Endothelial cell of umbilical vein (primary cell): ENCODE measurements at regions not wholly inside any gene's neighbourhood (a gene's known extent, or its start where the extent isn't known, plus 50 kb on each side); places are given as distances from the start of the nearest gene placed in this dataset.

Experiments
- BruUV-seq: library from RNA; stranded (reverse); fragments of 400-500 nt; replicated peaks from 2 replicates; lab custom pipeline; 2021; lab: Mats Ljungman, UMichigan
- CTCF ChIA-PET: fragments of 300-600, 350-600 bp; sonication (Branson Sonifier 250); formaldehyde crosslinking; loops from one replicate; lab custom pipeline; 2021; ENCODE audit warnings: antibody characterized with exemption, inconsistent platforms; lab: Charles Lee
- POLR2A ChIA-PET: fragments of 300-600, 350-600 bp; sonication (Branson Sonifier 250); formaldehyde crosslinking; loops from one replicate; lab custom pipeline; 2021; ENCODE audit warnings: antibody characterized with exemption, inconsistent platforms; lab: Charles Lee
- DNase-seq: peaks from one replicate; pipeline ENCODE4 v3.0.0-alpha.2; 2011; ENCODE audit warnings: low read depth, low spot score
- FAIRE-seq: peaks from 2 replicates; lab custom pipeline; 2011; peaks lifted over from hg19 to GRCh38; lab: Jason Lieb, UNC
- H2AFZ ChIP-seq: 2 replicates; pipeline ENCODE4 v1.6.0; 2012; ENCODE audit warnings: low read depth, low read length, control low read depth, inconsistent platforms
- H3K27ac ChIP-seq: 2 replicates; pipeline ENCODE4 v1.5.1; 2011; ENCODE audit warnings: low read depth, mild to moderate bottlenecking, control low read depth, low read length, moderate library complexity; ENCODE audit not compliant: insufficient read depth
- H3K27me3 ChIP-seq, 2 experiments: 2 replicates each; pipeline versions ENCODE4 v1.6.0 to v1.6.1; 2011; ENCODE audit warnings: low read length in 2 of 2, mixed read lengths in 1 of 2; ENCODE audit not compliant: control insufficient read depth in 2 of 2, insufficient read depth in 2 of 2
- H3K36me3 ChIP-seq, 2 experiments: 2 replicates in 1 of 2; 3 replicates in 1 of 2; pipeline ENCODE4 v1.5.1; 2011; ENCODE audit warnings: low read length in 2 of 2, mild to moderate bottlenecking in 1 of 2, moderate library complexity in 1 of 2; ENCODE audit not compliant: control insufficient read depth in 2 of 2, insufficient read depth in 2 of 2; ENCODE audit errors: extremely low read depth in 1 of 2
- H3K4me1 ChIP-seq: 3 replicates; pipeline ENCODE4 v1.5.1; 2011; ENCODE audit warnings: mild to moderate bottlenecking, low read length; ENCODE audit not compliant: control insufficient read depth, insufficient read depth; ENCODE audit errors: extremely low read depth
- H3K4me2 ChIP-seq: 2 replicates; pipeline ENCODE4 v1.6.1; 2011; ENCODE audit warnings: low read length, control low read depth, mixed read lengths; ENCODE audit not compliant: insufficient read depth
- H3K4me3 ChIP-seq, 3 experiments: fragments of 200-600 bp in 1 of 3; sonication (generic), shearing (Covaris generic) in 1 of 3; replicated peaks in 1 of 3; 2 replicates each; pipeline ENCODE4 v1.5.1; 2011 to 2016; ENCODE audit warnings: control low read depth in 3 of 3, low read length in 3 of 3, mild to moderate bottlenecking in 2 of 3, inconsistent platforms in 1 of 3, low read depth in 1 of 3, moderate library complexity in 1 of 3; ENCODE audit not compliant: insufficient read depth in 1 of 3
- H3K79me2 ChIP-seq: 2 replicates; pipeline ENCODE4 v1.6.0; 2012; ENCODE audit warnings: low read length, inconsistent platforms; ENCODE audit not compliant: control insufficient read depth, insufficient read depth
- H3K9ac ChIP-seq: replicated peaks from 2 replicates; pipeline ENCODE3; 2011; ENCODE audit warnings: low read length, control low read depth; ENCODE audit not compliant: insufficient read depth; ENCODE audit errors: extremely low read depth
- H3K9me1 ChIP-seq: replicated peaks from 3 replicates; pipeline ENCODE4 v1.6.0; 2011; ENCODE audit warnings: mild to moderate bottlenecking, low read length; ENCODE audit not compliant: control insufficient read depth, insufficient read depth; ENCODE audit errors: extremely low read depth
- H3K9me3 ChIP-seq: replicated peaks from 2 replicates; pipeline ENCODE4 v1.5.1; 2012; ENCODE audit warnings: low read length, inconsistent platforms; ENCODE audit not compliant: control insufficient read depth, insufficient read depth
- H4K20me1 ChIP-seq: replicated peaks from 2 replicates; pipeline ENCODE3; 2011; ENCODE audit warnings: mild to moderate bottlenecking, low read length; ENCODE audit not compliant: control insufficient read depth, insufficient read depth; ENCODE audit errors: extremely low read depth
- EZH2 ChIP-seq: IDR thresholded peaks from 2 replicates; pipeline ENCODE4 v1.6.1; 2012; ENCODE audit warnings: borderline replicate concordance, low read depth, mild to moderate bottlenecking, moderate library complexity, low read length, inconsistent platforms; ENCODE audit not compliant: severe bottlenecking
- FOS ChIP-seq: IDR thresholded peaks from 2 replicates; pipeline ENCODE4 v1.6.1; 2011; ENCODE audit warnings: mild to moderate bottlenecking, low read length, moderate library complexity, borderline replicate concordance; ENCODE audit not compliant: insufficient read depth
- GATA2 ChIP-seq: IDR thresholded peaks from 2 replicates; pipeline ENCODE4 v1.7.0; 2011; ENCODE audit warnings: low read depth, mild to moderate bottlenecking, moderate library complexity, mixed read lengths, low read length; ENCODE audit not compliant: insufficient read length, insufficient read depth
- JUN ChIP-seq: IDR thresholded peaks from 2 replicates; pipeline ENCODE4 v1.6.1; 2011; ENCODE audit warnings: borderline replicate concordance, low read depth; ENCODE audit not compliant: insufficient read length, insufficient read depth
- MYC ChIP-seq: IDR thresholded peaks from one replicate; pipeline ENCODE4 v1.6.1; 2011; ENCODE audit warnings: mild to moderate bottlenecking, low read depth, low read length
- POLR2A ChIP-seq: IDR thresholded peaks from 2 replicates; pipeline ENCODE4 v1.6.1; 2012; ENCODE audit warnings: low read depth, mild to moderate bottlenecking, control low read depth, low read length
- POLR2AphosphoS5 ChIP-seq: IDR thresholded peaks from 2 replicates; pipeline ENCODE4 v1.6.1; 2012; ENCODE audit warnings: low read depth, mild to moderate bottlenecking, control low read depth, low read length, moderate library complexity; ENCODE audit not compliant: insufficient read depth
- dilution Hi-C: fragments of 300-500 bp; cut with MboI; formaldehyde crosslinking; loops from one replicate; pipeline ENCODE4 v1.15.0; 2019; ENCODE audit warnings: low sequenced_read_pairs; ENCODE audit not compliant: extremely low pct_ligation_motif_present
- intact Hi-C: fragments of 100-400 bp; cut with micrococcal nuclease; formaldehyde crosslinking; loops from one replicate; pipeline ENCODE4 v1.10.0; 2022
- TF ChIP-seq, protein P1 (sequence below), 2 donors: IDR thresholded peaks; 1 replicate in 1 of 2; 2 replicates in 1 of 2; pipeline ENCODE4 v1.5.1; 2011; ENCODE audit warnings: low read length in 2 of 2, mild to moderate bottlenecking in 2 of 2, moderate library complexity in 2 of 2, control low read depth in 1 of 2, inconsistent platforms in 1 of 2, low read depth in 1 of 2; ENCODE audit not compliant: insufficient read depth in 1 of 2; ENCODE audit errors: extremely low read depth in 1 of 2
- TF ChIP-seq, protein P2 (sequence below): IDR thresholded peaks from 2 replicates; pipeline ENCODE4 v1.6.1; 2011; ENCODE audit not compliant: insufficient read depth, insufficient read length

DNA sequence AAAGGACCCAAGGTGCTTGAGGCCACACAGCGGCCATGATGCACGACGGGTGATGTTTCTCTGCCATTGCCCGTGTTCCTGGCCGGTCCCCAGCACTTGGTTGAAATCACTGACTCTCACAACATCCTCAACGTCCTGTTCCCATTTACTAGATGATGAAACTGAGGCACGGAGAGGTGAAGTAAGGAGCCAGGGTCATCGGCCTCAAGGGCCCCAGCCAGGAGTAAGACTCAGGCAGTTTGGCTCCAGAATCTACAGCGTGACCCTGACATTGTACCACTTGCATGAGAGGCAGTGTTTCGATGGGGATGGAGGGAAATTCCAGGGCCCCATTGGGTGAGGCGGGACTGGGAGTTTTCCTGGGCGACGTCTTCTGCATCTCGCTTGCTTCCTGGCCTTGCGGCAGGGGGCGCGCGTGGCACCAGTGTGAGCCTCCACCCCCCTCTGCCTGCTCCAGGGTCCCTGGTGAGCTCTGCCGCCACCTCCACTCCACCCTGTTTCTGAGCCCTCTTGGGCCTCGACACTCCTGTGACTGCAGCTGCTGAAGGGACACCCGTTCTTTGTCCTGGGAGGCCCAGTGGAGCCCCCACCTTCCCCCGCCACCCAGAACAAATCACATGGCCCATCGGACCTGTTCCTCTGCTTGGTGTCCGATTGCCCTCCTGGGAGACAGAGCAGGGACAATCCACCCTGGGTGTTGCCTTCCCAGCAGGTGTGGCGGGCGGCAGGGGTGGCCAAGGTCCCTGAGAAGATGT, 133.0 kb upstream of the GSE1 start:
- Histone ChIP-seq H2AFZ (no peak overlapping the region), H3K4me1 (no peaks in the 10 kb centered on the region), H3K9me1 (no peaks in the 10 kb centered on the region), H3K27me3 (peaks cover 0 to 2% of the 10 kb centered on the region in 2 experiments), H3K4me2 (no peak overlapping the region), H3K27ac (no peak overlapping the region), H4K20me1 (no peaks in the 10 kb centered on the region), H3K4me3 (no peak overlapping the region), H3K79me2 (no peaks in the 10 kb centered on the region), H3K36me3 (no peaks in the 10 kb centered on the region), H3K9ac (no peak overlapping the region), H3K9me3 (no peaks in the 10 kb centered on the region)
- TF ChIP-seq MYC (no peak), POLR2AphosphoS5 (no peak), GATA2 (no peak), EZH2 (no peak), POLR2A (no peak), JUN (no peak), FOS (no peak)
- TF ChIP-seq, protein P1, sequence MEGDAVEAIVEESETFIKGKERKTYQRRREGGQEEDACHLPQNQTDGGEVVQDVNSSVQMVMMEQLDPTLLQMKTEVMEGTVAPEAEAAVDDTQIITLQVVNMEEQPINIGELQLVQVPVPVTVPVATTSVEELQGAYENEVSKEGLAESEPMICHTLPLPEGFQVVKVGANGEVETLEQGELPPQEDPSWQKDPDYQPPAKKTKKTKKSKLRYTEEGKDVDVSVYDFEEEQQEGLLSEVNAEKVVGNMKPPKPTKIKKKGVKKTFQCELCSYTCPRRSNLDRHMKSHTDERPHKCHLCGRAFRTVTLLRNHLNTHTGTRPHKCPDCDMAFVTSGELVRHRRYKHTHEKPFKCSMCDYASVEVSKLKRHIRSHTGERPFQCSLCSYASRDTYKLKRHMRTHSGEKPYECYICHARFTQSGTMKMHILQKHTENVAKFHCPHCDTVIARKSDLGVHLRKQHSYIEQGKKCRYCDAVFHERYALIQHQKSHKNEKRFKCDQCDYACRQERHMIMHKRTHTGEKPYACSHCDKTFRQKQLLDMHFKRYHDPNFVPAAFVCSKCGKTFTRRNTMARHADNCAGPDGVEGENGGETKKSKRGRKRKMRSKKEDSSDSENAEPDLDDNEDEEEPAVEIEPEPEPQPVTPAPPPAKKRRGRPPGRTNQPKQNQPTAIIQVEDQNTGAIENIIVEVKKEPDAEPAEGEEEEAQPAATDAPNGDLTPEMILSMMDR (IDR thresholded peaks at IDR 0.05; ENCODE audit: extremely low read depth in 1 of 2, insufficient read depth in 1 of 2, low read depth in 1 of 2, low read length in 2 of 2) = no peak
- TF ChIP-seq, protein P2, sequence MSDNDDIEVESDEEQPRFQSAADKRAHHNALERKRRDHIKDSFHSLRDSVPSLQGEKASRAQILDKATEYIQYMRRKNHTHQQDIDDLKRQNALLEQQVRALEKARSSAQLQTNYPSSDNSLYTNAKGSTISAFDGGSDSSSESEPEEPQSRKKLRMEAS = no peak
- intact Hi-C loops (no loop called here), dilution Hi-C loops (no loop called here)
- ChIA-PET POLR2A (no interaction called here), CTCF (interaction anchor here (1.0 kb wide), 1 partner anchor 9 kb away, joined by 3 read pairs; no protein-coding TSS in a partner anchor)
- DNase-seq (no peak), FAIRE-seq (no peak)
- BruUV-seq = no TSS peak
